PC-9 (cell line): ENCODE measurements at regions not wholly inside any gene's neighbourhood (a gene's known extent, or its start where the extent isn't known, plus 50 kb on each side); places are given as distances from the start of the nearest gene placed in this dataset.

Source experiments
- BruUV-seq: library from RNA; stranded (reverse); fragments of 400-500 nt; replicated peaks from 2 replicates; lab custom pipeline; 2021; lab: Mats Ljungman, UMichigan
- CTCF ChIA-PET: fragments of 300-600 bp; sonication (Branson Sonifier 250); formaldehyde crosslinking; loops from one replicate; lab custom pipeline; 2022; ENCODE audit warnings: antibody characterized with exemption; lab: Charles Lee
- POLR2A ChIA-PET: fragments of 300-600 bp; sonication (Branson Sonifier 250); formaldehyde crosslinking; loops from one replicate; lab custom pipeline; 2022; ENCODE audit warnings: antibody characterized with exemption; ENCODE audit not compliant: unreplicated experiment; lab: Charles Lee
- DNase-seq, 2 experiments: peaks; one replicate each; pipeline versions ENCODE4 v3.0.0 to v3.0.0-alpha.2; 2015 to 2022; ENCODE audit warnings: mixed read lengths in 1 of 2
- H2AFZ ChIP-seq: fragments of 200-600 bp; sonication (generic); 2 replicates; pipeline ENCODE4 v1.8.1; 2017; ENCODE audit warnings: antibody characterized with exemption
- H3F3A ChIP-seq: fragments of 200-600 bp; sonication (generic); 2 replicates; pipeline ENCODE4 v1.8.1; 2017; ENCODE audit warnings: antibody characterized with exemption, mild to moderate bottlenecking, low read depth; ENCODE audit not compliant: insufficient read depth
- H3K27ac ChIP-seq: fragments of 200-600 bp; sonication (generic); 2 replicates; pipeline ENCODE4 v1.6.1; 2016; ENCODE audit warnings: mixed run types
- H3K27me3 ChIP-seq: fragments of 200-600 bp; sonication (generic); 2 replicates; pipeline ENCODE4 v1.6.1; 2016; ENCODE audit warnings: low read depth, mixed run types; ENCODE audit not compliant: insufficient read depth
- H3K36me3 ChIP-seq: fragments of 200-600 bp; sonication (generic); 2 replicates; pipeline ENCODE4 v1.6.1; 2016; ENCODE audit warnings: low read depth, mixed run types
- H3K4me1 ChIP-seq: fragments of 200-600 bp; sonication (generic); replicated peaks from 2 replicates; pipeline ENCODE4 v1.6.1; 2016; ENCODE audit warnings: mixed run types; ENCODE audit not compliant: insufficient read depth
- H3K4me2 ChIP-seq: fragments of 200-600 bp; sonication (generic); 2 replicates; pipeline ENCODE4 v1.6.1; 2017; ENCODE audit warnings: mixed run types
- H3K4me3 ChIP-seq: fragments of 200-600 bp; sonication (generic); 2 replicates; pipeline ENCODE4 v1.6.1; 2016; ENCODE audit warnings: mixed run types
- H3K79me2 ChIP-seq: fragments of 200-600 bp; sonication (generic); 2 replicates; pipeline ENCODE4 v1.6.1; 2017; ENCODE audit warnings: low read depth, mixed run types
- H3K9me2 ChIP-seq: fragments of 200-600 bp; sonication (generic); 2 replicates; pipeline ENCODE4 v1.8.1; 2017; ENCODE audit warnings: mild to moderate bottlenecking; ENCODE audit not compliant: insufficient read depth
- H3K9me3 ChIP-seq: fragments of 200-600 bp; sonication (generic); 2 replicates; pipeline ENCODE4 v1.8.1; 2016; ENCODE audit warnings: low read depth; ENCODE audit not compliant: insufficient read depth
- H4K20me1 ChIP-seq: fragments of 200-600 bp; sonication (generic); 2 replicates; pipeline ENCODE4 v1.8.1; 2017; ENCODE audit not compliant: insufficient read depth
- CTCF ChIP-seq: fragments of 200-600 bp; sonication (generic); conservative IDR thresholded peaks from 2 replicates; pipeline ENCODE4 v1.6.1; 2017; ENCODE audit warnings: mixed run types, antibody characterized with exemption, mild to moderate bottlenecking, moderate library complexity
- EZH2 ChIP-seq: fragments of 200-600 bp; sonication (generic); IDR thresholded peaks from 2 replicates; pipeline ENCODE4 v1.8.0; 2017; ENCODE audit warnings: antibody characterized with exemption, low read depth
- intact Hi-C: fragments of 100-400 bp; cut with micrococcal nuclease; formaldehyde crosslinking; loops from one replicate; pipeline ENCODE4 v1.10.0; 2022; ENCODE audit not compliant: unreplicated experiment

GRCh38 chr18:78457731-78458130, 521.9 kb upstream of the SALL3 start:
- no peak overlapping the region for H3K4me2 ChIP-seq
- intact Hi-C loops: no loop called here
- no peak overlapping the region for H3K4me3 ChIP-seq
- BruUV-seq: no TSS peak
- no peaks in the 10 kb centered on the region for H3K79me2 ChIP-seq
- H3F3A ChIP-seq: no peaks in the 10 kb centered on the region
- CTCF ChIA-PET: no interaction called here
- no peaks in the 10 kb centered on the region for H3K4me1 ChIP-seq
- H3K9me3 ChIP-seq: no peaks in the 10 kb centered on the region
- peaks cover 61% of the 10 kb centered on the region for H3K27me3 ChIP-seq
- no peak overlapping the region for H2AFZ ChIP-seq
- H3K36me3 ChIP-seq: no peaks in the 10 kb centered on the region
- H4K20me1 ChIP-seq: no peaks in the 10 kb centered on the region
- POLR2A ChIA-PET: no interaction called here
- no peaks in the 10 kb centered on the region for H3K9me2 ChIP-seq
- no peak for DNase-seq
- no peak for TF ChIP-seq CTCF
- no peak for TF ChIP-seq EZH2
- no peak overlapping the region for H3K27ac ChIP-seq

- H3K4me1 ChIP-seq: no peaks in the 10 kb centered on the region
- CTCF ChIA-PET: no interaction called here
- no TSS peak for BruUV-seq
These were observed 521.3 kb upstream of the SALL3 start for GRCh38 chr18:78458356-78458755.

GRCh38 chr18:78459668-78460067, 520.0 kb upstream of the SALL3 start:
- Histone ChIP-seq H4K20me1 (no peaks in the 10 kb centered on the region), H3F3A (no peaks in the 10 kb centered on the region), H3K79me2 (no peaks in the 10 kb centered on the region), H3K4me2 (no peak overlapping the region), H2AFZ (no peak overlapping the region), H3K27ac (no peak overlapping the region), H3K27me3 (peaks cover 47% of the 10 kb centered on the region), H3K9me2 (no peaks in the 10 kb centered on the region), H3K9me3 (no peaks in the 10 kb centered on the region), H3K36me3 (no peaks in the 10 kb centered on the region), H3K4me1 (no peaks in the 10 kb centered on the region), H3K4me3 (no peak overlapping the region)
- no TSS peak for BruUV-seq
- POLR2A ChIA-PET: no interaction called here
- no peak for TF ChIP-seq EZH2
- TF ChIP-seq CTCF: no peak
- intact Hi-C loops: no loop called here
- CTCF ChIA-PET: no interaction called here
- no peak for DNase-seq

More at GRCh38 chr18:78458356-78458755, 521.3 kb upstream of the SALL3 start:
- no peak for TF ChIP-seq CTCF
- TF ChIP-seq EZH2: no peak
- no peaks in the 10 kb centered on the region for H3K9me2 ChIP-seq
- no peaks in the 10 kb centered on the region for H3K36me3 ChIP-seq
- DNase-seq: no peak
- H3K9me3 ChIP-seq: no peaks in the 10 kb centered on the region
- no peak overlapping the region for H3K4me3 ChIP-seq
- no peak overlapping the region for H3K27ac ChIP-seq
- POLR2A ChIA-PET: no interaction called here
- no peak overlapping the region for H2AFZ ChIP-seq
- H3K79me2 ChIP-seq: no peaks in the 10 kb centered on the region
- H4K20me1 ChIP-seq: no peaks in the 10 kb centered on the region
- intact Hi-C loops: no loop called here
- H3K27me3 ChIP-seq: peaks cover 59% of the 10 kb centered on the region
- H3F3A ChIP-seq: no peaks in the 10 kb centered on the region
- H3K4me2 ChIP-seq: no peak overlapping the region
